22Rv1 (cell line): ENCODE measurements at regions not wholly inside any gene's neighbourhood (a gene's known extent, or its start where the extent isn't known, plus 50 kb on each side); places are given as distances from the start of the nearest gene placed in this dataset.

Experiments used
- CTCF ChIP-seq: fragments of 450-650 bp; IDR thresholded peaks from 2 replicates; pipeline ENCODE4 v1.5.1; 2017; ENCODE audit warnings: mild to moderate bottlenecking
- ZFX ChIP-seq: fragments of 450-650 bp; IDR thresholded peaks from 2 replicates; pipeline ENCODE4 v1.6.1; 2017; ENCODE audit warnings: antibody characterized with exemption, borderline replicate concordance

GRCh38 chr13:106100171-106100919 is 435.1 kb downstream of the EFNB2 start:
- TF ChIP-seq CTCF, result no peak
- no peak for TF ChIP-seq ZFX
